GM23338 (cell line): ENCODE measurements at regions not wholly inside any gene's neighbourhood (a gene's known extent, or its start where the extent isn't known, plus 50 kb on each side); places are given as distances from the start of the nearest gene placed in this dataset.
A peak's percentile ranks its signal among the peaks of the same experiment; 100 is the strongest.

Experiments used
- ATAC-seq: fragments of 200-7000 bp; cut with Tn5 transposase; 3 replicates; pipeline ENCODE4 v1.9.1; 2020
- DNase-seq: peaks from one replicate; pipeline ENCODE4 v3.0.0-alpha.2; 2015; ENCODE audit warnings: low spot score
- H2AFZ ChIP-seq: fragments of 200-600 bp; sonication (generic); 2 replicates; pipeline ENCODE4 v1.8.0; 2016; ENCODE audit warnings: antibody characterized with exemption, mild to moderate bottlenecking, moderate library complexity
- H3F3A ChIP-seq: fragments of 200-600 bp; sonication (generic); replicated peaks from 2 replicates; pipeline ENCODE4 v1.8.0; 2017; ENCODE audit warnings: antibody characterized with exemption, mixed run types, low read depth
- H3K27ac ChIP-seq: fragments of 200-600 bp; sonication (generic); 2 replicates; pipeline ENCODE4 v1.6.1; 2016; ENCODE audit warnings: low read depth
- H3K27me3 ChIP-seq: fragments of 200-600 bp; sonication (generic); 2 replicates; pipeline ENCODE4 v1.8.0; 2016; ENCODE audit warnings: mild to moderate bottlenecking, mixed run types, moderate library complexity; ENCODE audit not compliant: insufficient read depth
- H3K36me3 ChIP-seq: fragments of 200-600 bp; sonication (generic); 2 replicates; pipeline ENCODE4 v1.8.0; 2016; ENCODE audit warnings: mild to moderate bottlenecking; ENCODE audit not compliant: insufficient read depth
- H3K4me1 ChIP-seq: fragments of 200-600 bp; sonication (generic); 2 replicates; pipeline ENCODE4 v1.8.0; 2016; ENCODE audit warnings: mild to moderate bottlenecking, moderate library complexity; ENCODE audit not compliant: insufficient read depth
- H3K4me2 ChIP-seq: fragments of 200-600 bp; sonication (generic); 2 replicates; pipeline ENCODE4 v1.7.1; 2017; ENCODE audit warnings: mixed run types
- H3K4me3 ChIP-seq: fragments of 200-600 bp; sonication (generic); 2 replicates; pipeline ENCODE4 v1.6.1; 2016; ENCODE audit warnings: mixed run types
- H3K79me2 ChIP-seq: fragments of 200-600 bp; sonication (generic); replicated peaks from 2 replicates; pipeline ENCODE4 v1.8.0; 2017; ENCODE audit warnings: mild to moderate bottlenecking; ENCODE audit not compliant: insufficient read depth
- H3K9me2 ChIP-seq: fragments of 200-600 bp; sonication (generic); 2 replicates; pipeline ENCODE4 v1.8.0; 2017; ENCODE audit not compliant: insufficient read depth
- H4K20me1 ChIP-seq: fragments of 200-600 bp; sonication (generic); replicated peaks from 2 replicates; pipeline ENCODE4 v1.8.0; 2017; ENCODE audit warnings: mild to moderate bottlenecking; ENCODE audit not compliant: insufficient read depth
- H3K27ac Mint-ChIP-seq: 2 replicates; pipeline ENCODE4 v1.8.0; 2020; ENCODE audit warnings: inconsistent platforms, mild to moderate bottlenecking, moderate library complexity, mixed read lengths
- H3K27me3 Mint-ChIP-seq: 3 replicates; pipeline ENCODE4 v1.8.0; 2022; ENCODE audit warnings: low read depth, mild to moderate bottlenecking, moderate library complexity, mixed read lengths, inconsistent platforms; ENCODE audit not compliant: insufficient read depth, poor library complexity
- H3K36me3 Mint-ChIP-seq: 3 replicates; pipeline ENCODE4 v1.8.0; 2021; ENCODE audit warnings: low read depth, mild to moderate bottlenecking, inconsistent platforms, moderate library complexity, mixed read lengths
- H3K4me1 Mint-ChIP-seq: 3 replicates; pipeline ENCODE4 v1.8.0; 2020; ENCODE audit warnings: mild to moderate bottlenecking, inconsistent platforms, mixed read lengths
- H3K4me3 Mint-ChIP-seq: 3 replicates; pipeline ENCODE4 v1.8.0; 2021; ENCODE audit warnings: moderate library complexity, mild to moderate bottlenecking, inconsistent platforms, mixed read lengths
- H3K9me3 Mint-ChIP-seq: 3 replicates; pipeline ENCODE4 v1.8.0; 2020; ENCODE audit warnings: moderate library complexity, mild to moderate bottlenecking, inconsistent platforms, mixed read lengths
- CREB1 ChIP-seq: fragments of 250-450 bp; sonication (Bioruptor Pico); IDR thresholded peaks from 2 replicates; pipeline ENCODE4 v1.5.0; 2020; ENCODE audit warnings: low read depth, mild to moderate bottlenecking, moderate library complexity
- ETS1 ChIP-seq: IDR thresholded peaks from 2 replicates; pipeline ENCODE4 v1.6.1; 2016; ENCODE audit warnings: antibody characterized with exemption
- EZH2phosphoT487 ChIP-seq: fragments of 200-600 bp; sonication (generic); IDR thresholded peaks from one replicate; pipeline ENCODE4 v1.8.1; 2018; ENCODE audit warnings: antibody characterized with exemption; ENCODE audit not compliant: unreplicated experiment
- POLR2AphosphoS5 ChIP-seq: IDR thresholded peaks from 2 replicates; pipeline ENCODE4 v1.6.1; 2016; ENCODE audit warnings: antibody characterized with exemption, low read depth
- STAT1 ChIP-seq: IDR thresholded peaks from one replicate; pipeline ENCODE4 v1.6.1; 2016; ENCODE audit warnings: antibody characterized with exemption; ENCODE audit not compliant: unreplicated experiment
- ZNF114 ChIP-seq: fragments of 250-450 bp; sonication (Bioruptor Pico); IDR thresholded peaks from 2 replicates; pipeline ENCODE4 v1.5.0; 2020; ENCODE audit warnings: mild to moderate bottlenecking, moderate library complexity
- ZNF331 ChIP-seq: fragments of 250-450 bp; sonication (Bioruptor Pico); IDR thresholded peaks from 2 replicates; pipeline ENCODE4 v1.5.0; 2020; ENCODE audit warnings: low read depth, mild to moderate bottlenecking, moderate library complexity
- TF ChIP-seq, protein P1 (sequence below), 2 experiments: fragments of 200-600 bp in 1 of 2; sonication (generic) in 1 of 2; conservative IDR thresholded peaks; 2 replicates each; pipeline versions ENCODE4 v1.5.1 to v1.6.1; 2016 to 2017; ENCODE audit warnings: antibody characterized with exemption in 2 of 2, low read depth in 2 of 2, mild to moderate bottlenecking in 2 of 2, moderate library complexity in 1 of 2
- TF ChIP-seq, protein P2 (sequence below): IDR thresholded peaks from one replicate; pipeline ENCODE4 v1.6.1; 2018; ENCODE audit warnings: antibody characterized with exemption; ENCODE audit not compliant: unreplicated experiment
- TF ChIP-seq, protein P3 (sequence below): fragments of 250-450 bp; sonication (Bioruptor Pico); IDR thresholded peaks from 2 replicates; pipeline ENCODE4 v1.5.0; 2020; ENCODE audit warnings: mild to moderate bottlenecking, moderate library complexity

- no peaks in the 10 kb centered on the region for H3K27me3 Mint-ChIP-seq
- DNase-seq (peak; percentile 19), ATAC-seq (peak; percentile 89)
- H3K27ac Mint-ChIP-seq, result no peak overlapping the region
- H3K4me3 Mint-ChIP-seq, result no peak overlapping the region
- Histone ChIP-seq H3K79me2 (no peaks in the 10 kb centered on the region), H2AFZ (no peak overlapping the region), H3K27ac (no peak overlapping the region), H3K36me3 (no peaks in the 10 kb centered on the region), H3K27me3 (no peaks in the 10 kb centered on the region), H4K20me1 (no peaks in the 10 kb centered on the region), H3K4me2 (no peak overlapping the region), H3K4me1 (no peaks in the 10 kb centered on the region), H3K4me3 (no peak overlapping the region), H3F3A (no peaks in the 10 kb centered on the region), H3K9me2 (no peaks in the 10 kb centered on the region)
- H3K4me1 Mint-ChIP-seq, result no peaks in the 10 kb centered on the region; the same call in 2 of the 3 replicates
- TF ChIP-seq, protein P1, sequence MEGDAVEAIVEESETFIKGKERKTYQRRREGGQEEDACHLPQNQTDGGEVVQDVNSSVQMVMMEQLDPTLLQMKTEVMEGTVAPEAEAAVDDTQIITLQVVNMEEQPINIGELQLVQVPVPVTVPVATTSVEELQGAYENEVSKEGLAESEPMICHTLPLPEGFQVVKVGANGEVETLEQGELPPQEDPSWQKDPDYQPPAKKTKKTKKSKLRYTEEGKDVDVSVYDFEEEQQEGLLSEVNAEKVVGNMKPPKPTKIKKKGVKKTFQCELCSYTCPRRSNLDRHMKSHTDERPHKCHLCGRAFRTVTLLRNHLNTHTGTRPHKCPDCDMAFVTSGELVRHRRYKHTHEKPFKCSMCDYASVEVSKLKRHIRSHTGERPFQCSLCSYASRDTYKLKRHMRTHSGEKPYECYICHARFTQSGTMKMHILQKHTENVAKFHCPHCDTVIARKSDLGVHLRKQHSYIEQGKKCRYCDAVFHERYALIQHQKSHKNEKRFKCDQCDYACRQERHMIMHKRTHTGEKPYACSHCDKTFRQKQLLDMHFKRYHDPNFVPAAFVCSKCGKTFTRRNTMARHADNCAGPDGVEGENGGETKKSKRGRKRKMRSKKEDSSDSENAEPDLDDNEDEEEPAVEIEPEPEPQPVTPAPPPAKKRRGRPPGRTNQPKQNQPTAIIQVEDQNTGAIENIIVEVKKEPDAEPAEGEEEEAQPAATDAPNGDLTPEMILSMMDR (conservative IDR thresholded peaks at IDR 0.05; ENCODE audit: low read depth in 2 of 2), result peak; percentile 19 to 25; a peak in 2 of 4 replicates
- TF ChIP-seq STAT1, result no peak
- no peaks in the 10 kb centered on the region for H3K9me3 Mint-ChIP-seq
- H3K36me3 Mint-ChIP-seq, result no peaks in the 10 kb centered on the region
These were observed 898.9 kb upstream of the EPHA5 start for GRCh38 chr4:66569228-66569627.

GRCh38 chr4:66568431-66568830 is 898.1 kb upstream of the EPHA5 start:
- Mint-ChIP-seq H3K27ac (no peak overlapping the region), H3K4me3 (no peak overlapping the region), H3K9me3 (no peaks in the 10 kb centered on the region), H3K27me3 (no peaks in the 10 kb centered on the region), H3K36me3 (no peaks in the 10 kb centered on the region), H3K4me1 (no peaks in the 10 kb centered on the region; the same call in 2 of the 3 replicates)
- Histone ChIP-seq H3K36me3 (no peaks in the 10 kb centered on the region), H4K20me1 (no peaks in the 10 kb centered on the region), H2AFZ (no peak overlapping the region), H3K4me3 (no peak overlapping the region), H3K27me3 (no peaks in the 10 kb centered on the region), H3F3A (no peaks in the 10 kb centered on the region), H3K9me2 (no peaks in the 10 kb centered on the region), H3K4me1 (no peaks in the 10 kb centered on the region), H3K27ac (no peak overlapping the region), H3K4me2 (no peak overlapping the region), H3K79me2 (no peaks in the 10 kb centered on the region)
- DNase-seq (no peak), ATAC-seq (no peak)
- TF ChIP-seq ZNF331 (no peak), EZH2phosphoT487 (no peak), CREB1 (CRISPR knock-in tag) (no peak), POLR2AphosphoS5 (no peak), STAT1 (no peak), ETS1 (no peak), ZNF114 (CRISPR knock-in tag) (no peak)
- TF ChIP-seq, protein P2, sequence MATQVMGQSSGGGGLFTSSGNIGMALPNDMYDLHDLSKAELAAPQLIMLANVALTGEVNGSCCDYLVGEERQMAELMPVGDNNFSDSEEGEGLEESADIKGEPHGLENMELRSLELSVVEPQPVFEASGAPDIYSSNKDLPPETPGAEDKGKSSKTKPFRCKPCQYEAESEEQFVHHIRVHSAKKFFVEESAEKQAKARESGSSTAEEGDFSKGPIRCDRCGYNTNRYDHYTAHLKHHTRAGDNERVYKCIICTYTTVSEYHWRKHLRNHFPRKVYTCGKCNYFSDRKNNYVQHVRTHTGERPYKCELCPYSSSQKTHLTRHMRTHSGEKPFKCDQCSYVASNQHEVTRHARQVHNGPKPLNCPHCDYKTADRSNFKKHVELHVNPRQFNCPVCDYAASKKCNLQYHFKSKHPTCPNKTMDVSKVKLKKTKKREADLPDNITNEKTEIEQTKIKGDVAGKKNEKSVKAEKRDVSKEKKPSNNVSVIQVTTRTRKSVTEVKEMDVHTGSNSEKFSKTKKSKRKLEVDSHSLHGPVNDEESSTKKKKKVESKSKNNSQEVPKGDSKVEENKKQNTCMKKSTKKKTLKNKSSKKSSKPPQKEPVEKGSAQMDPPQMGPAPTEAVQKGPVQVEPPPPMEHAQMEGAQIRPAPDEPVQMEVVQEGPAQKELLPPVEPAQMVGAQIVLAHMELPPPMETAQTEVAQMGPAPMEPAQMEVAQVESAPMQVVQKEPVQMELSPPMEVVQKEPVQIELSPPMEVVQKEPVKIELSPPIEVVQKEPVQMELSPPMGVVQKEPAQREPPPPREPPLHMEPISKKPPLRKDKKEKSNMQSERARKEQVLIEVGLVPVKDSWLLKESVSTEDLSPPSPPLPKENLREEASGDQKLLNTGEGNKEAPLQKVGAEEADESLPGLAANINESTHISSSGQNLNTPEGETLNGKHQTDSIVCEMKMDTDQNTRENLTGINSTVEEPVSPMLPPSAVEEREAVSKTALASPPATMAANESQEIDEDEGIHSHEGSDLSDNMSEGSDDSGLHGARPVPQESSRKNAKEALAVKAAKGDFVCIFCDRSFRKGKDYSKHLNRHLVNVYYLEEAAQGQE, result no peak
- TF ChIP-seq, protein P3, sequence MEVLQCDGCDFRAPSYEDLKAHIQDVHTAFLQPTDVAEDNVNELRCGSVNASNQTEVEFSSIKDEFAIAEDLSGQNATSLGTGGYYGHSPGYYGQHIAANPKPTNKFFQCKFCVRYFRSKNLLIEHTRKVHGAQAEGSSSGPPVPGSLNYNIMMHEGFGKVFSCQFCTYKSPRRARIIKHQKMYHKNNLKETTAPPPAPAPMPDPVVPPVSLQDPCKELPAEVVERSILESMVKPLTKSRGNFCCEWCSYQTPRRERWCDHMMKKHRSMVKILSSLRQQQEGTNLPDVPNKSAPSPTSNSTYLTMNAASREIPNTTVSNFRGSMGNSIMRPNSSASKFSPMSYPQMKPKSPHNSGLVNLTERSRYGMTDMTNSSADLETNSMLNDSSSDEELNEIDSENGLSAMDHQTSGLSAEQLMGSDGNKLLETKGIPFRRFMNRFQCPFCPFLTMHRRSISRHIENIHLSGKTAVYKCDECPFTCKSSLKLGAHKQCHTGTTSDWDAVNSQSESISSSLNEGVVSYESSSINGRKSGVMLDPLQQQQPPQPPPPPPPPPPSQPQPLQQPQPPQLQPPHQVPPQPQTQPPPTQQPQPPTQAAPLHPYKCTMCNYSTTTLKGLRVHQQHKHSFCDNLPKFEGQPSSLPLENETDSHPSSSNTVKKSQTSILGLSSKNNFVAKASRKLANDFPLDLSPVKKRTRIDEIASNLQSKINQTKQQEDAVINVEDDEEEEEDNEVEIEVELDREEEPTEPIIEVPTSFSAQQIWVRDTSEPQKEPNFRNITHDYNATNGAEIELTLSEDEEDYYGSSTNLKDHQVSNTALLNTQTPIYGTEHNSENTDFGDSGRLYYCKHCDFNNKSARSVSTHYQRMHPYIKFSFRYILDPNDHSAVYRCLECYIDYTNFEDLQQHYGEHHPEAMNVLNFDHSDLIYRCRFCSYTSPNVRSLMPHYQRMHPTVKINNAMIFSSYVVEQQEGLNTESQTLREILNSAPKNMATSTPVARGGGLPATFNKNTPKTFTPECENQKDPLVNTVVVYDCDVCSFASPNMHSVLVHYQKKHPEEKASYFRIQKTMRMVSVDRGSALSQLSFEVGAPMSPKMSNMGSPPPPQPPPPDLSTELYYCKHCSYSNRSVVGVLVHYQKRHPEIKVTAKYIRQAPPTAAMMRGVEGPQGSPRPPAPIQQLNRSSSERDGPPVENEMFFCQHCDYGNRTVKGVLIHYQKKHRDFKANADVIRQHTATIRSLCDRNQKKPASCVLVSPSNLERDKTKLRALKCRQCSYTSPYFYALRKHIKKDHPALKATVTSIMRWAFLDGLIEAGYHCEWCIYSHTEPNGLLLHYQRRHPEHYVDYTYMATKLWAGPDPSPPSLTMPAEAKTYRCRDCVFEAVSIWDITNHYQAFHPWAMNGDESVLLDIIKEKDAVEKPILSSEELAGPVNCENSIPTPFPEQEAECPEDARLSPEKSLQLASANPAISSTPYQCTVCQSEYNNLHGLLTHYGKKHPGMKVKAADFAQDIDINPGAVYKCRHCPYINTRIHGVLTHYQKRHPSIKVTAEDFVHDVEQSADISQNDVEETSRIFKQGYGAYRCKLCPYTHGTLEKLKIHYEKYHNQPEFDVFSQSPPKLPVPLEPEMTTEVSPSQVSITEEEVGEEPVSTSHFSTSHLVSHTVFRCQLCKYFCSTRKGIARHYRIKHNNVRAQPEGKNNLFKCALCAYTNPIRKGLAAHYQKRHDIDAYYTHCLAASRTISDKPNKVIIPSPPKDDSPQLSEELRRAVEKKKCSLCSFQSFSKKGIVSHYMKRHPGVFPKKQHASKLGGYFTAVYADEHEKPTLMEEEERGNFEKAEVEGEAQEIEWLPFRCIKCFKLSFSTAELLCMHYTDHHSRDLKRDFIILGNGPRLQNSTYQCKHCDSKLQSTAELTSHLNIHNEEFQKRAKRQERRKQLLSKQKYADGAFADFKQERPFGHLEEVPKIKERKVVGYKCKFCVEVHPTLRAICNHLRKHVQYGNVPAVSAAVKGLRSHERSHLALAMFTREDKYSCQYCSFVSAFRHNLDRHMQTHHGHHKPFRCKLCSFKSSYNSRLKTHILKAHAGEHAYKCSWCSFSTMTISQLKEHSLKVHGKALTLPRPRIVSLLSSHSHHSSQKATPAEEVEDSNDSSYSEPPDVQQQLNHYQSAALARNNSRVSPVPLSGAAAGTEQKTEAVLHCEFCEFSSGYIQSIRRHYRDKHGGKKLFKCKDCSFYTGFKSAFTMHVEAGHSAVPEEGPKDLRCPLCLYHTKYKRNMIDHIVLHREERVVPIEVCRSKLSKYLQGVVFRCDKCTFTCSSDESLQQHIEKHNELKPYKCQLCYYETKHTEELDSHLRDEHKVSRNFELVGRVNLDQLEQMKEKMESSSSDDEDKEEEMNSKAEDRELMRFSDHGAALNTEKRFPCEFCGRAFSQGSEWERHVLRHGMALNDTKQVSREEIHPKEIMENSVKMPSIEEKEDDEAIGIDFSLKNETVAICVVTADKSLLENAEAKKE, result no peak
